ENCODE measurements at regions not wholly inside any gene's neighbourhood (a gene's known extent, or its start where the extent isn't known, plus 50 kb on each side); places are given as distances from the start of the nearest gene placed in this dataset.

DNA sequence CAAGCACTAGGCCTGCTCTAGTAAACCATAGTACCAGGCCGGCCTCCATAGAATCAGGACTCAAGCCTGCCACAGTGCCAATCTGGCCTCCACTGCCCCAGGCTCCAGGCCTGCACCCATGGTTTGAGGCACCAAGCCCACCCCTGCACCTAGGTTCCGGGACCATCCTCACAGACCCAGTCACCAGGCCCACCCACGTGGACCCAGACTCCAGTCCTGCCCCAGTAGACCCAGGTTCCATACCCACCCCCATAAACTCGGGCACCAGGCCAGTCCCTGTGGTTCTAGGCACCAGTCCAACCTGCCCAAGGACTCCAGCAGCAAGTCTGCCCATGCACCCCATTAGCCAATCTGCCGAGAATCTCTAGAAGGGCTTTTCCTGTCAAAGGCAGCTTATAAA, 501.8 kb upstream of the TMPO start:
- CTCF ChIA-PET: no interaction called here
- no peaks in the 10 kb centered on the region for H3K27me3 Mint-ChIP-seq (ENCODE audit: unreplicated experiment)
- H3K27ac Mint-ChIP-seq (ENCODE audit: unreplicated experiment): no peak overlapping the region
- intact Hi-C loops (cut with micrococcal nuclease; ENCODE audit: unreplicated experiment): no loop called here
- no peak for TF ChIP-seq CTCF (IDR thresholded peaks at IDR 0.05; ENCODE audit: unreplicated experiment)
- no peaks in the 10 kb centered on the region for H3K9me3 Mint-ChIP-seq (ENCODE audit: low read depth, unreplicated experiment)
- no peak for DNase-seq
- no peaks in the 10 kb centered on the region for H3K36me3 Mint-ChIP-seq (ENCODE audit: insufficient read depth, unreplicated experiment)
- BruUV-seq (replicated peaks): no TSS peak
- H3K4me1 Mint-ChIP-seq (ENCODE audit: low read depth, unreplicated experiment): no peaks in the 10 kb centered on the region
- no peak overlapping the region for H3K4me3 Mint-ChIP-seq (ENCODE audit: low read depth, unreplicated experiment)

- TF ChIP-seq CTCF (IDR thresholded peaks at IDR 0.05; ENCODE audit: unreplicated experiment): no peak
- H3K27me3 Mint-ChIP-seq (ENCODE audit: unreplicated experiment): no peaks in the 10 kb centered on the region
- no TSS peak for BruUV-seq (replicated peaks)
- H3K4me3 Mint-ChIP-seq (ENCODE audit: low read depth, unreplicated experiment): no peak overlapping the region
- peaks cover 3% of the 10 kb centered on the region for H3K9me3 Mint-ChIP-seq (ENCODE audit: low read depth, unreplicated experiment)
- no peaks in the 10 kb centered on the region for H3K4me1 Mint-ChIP-seq (ENCODE audit: low read depth, unreplicated experiment)
- CTCF ChIA-PET: no interaction called here
- DNase-seq: no peak
- intact Hi-C loops (cut with micrococcal nuclease; ENCODE audit: unreplicated experiment): no loop called here
- no peak overlapping the region for H3K27ac Mint-ChIP-seq (ENCODE audit: unreplicated experiment)
- H3K36me3 Mint-ChIP-seq (ENCODE audit: insufficient read depth, unreplicated experiment): no peaks in the 10 kb centered on the region
Measured at GRCh38 chr12:98018836-98019235, 496.6 kb upstream of the TMPO start.

GRCh38 chr12:98020376-98020775, 495.0 kb upstream of the TMPO start:
- CTCF ChIA-PET: no interaction called here
- no peak overlapping the region for H3K4me3 Mint-ChIP-seq (ENCODE audit: low read depth, unreplicated experiment)
- no peak overlapping the region for H3K27ac Mint-ChIP-seq (ENCODE audit: unreplicated experiment)
- intact Hi-C loops (cut with micrococcal nuclease; ENCODE audit: unreplicated experiment): no loop called here
- peaks cover 3% of the 10 kb centered on the region for H3K9me3 Mint-ChIP-seq (ENCODE audit: low read depth, unreplicated experiment)
- H3K4me1 Mint-ChIP-seq (ENCODE audit: low read depth, unreplicated experiment): no peaks in the 10 kb centered on the region
- TF ChIP-seq CTCF (IDR thresholded peaks at IDR 0.05; ENCODE audit: unreplicated experiment): no peak
- no peaks in the 10 kb centered on the region for H3K27me3 Mint-ChIP-seq (ENCODE audit: unreplicated experiment)
- DNase-seq: no peak
- H3K36me3 Mint-ChIP-seq (ENCODE audit: insufficient read depth, unreplicated experiment): no peaks in the 10 kb centered on the region
- BruUV-seq (replicated peaks): no TSS peak

DNA sequence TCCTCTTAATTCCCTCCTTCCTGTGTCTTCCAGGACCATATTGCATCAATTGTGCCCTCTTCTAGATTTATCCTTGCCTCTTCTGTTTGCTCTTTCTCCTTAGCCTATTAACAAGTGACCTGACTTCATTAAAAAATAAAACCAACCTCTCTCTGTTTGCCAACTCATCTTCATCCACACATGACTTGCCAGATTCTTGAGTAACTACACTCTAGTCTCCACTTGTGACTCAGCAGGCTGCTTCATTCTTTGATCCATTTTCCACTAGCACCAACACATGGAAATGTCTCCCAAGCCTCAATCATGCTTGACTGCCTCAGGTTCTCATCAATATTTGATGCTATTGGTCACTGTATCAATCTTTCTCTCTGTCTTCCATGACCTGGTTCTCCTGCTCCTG, 492.4 kb upstream of the TMPO start:
- CTCF ChIA-PET: interaction anchor here (0.6 kb wide), 1 partner anchor 826 kb away, joined by 3 read pairs; no protein-coding TSS in a partner anchor
- Mint-ChIP-seq H3K9me3 (ENCODE audit: low read depth, unreplicated experiment) (peaks cover 3% of the 10 kb centered on the region), H3K27me3 (ENCODE audit: unreplicated experiment) (no peaks in the 10 kb centered on the region), H3K4me1 (ENCODE audit: low read depth, unreplicated experiment) (no peaks in the 10 kb centered on the region), H3K36me3 (ENCODE audit: insufficient read depth, unreplicated experiment) (no peaks in the 10 kb centered on the region), H3K4me3 (ENCODE audit: low read depth, unreplicated experiment) (no peak overlapping the region), H3K27ac (ENCODE audit: unreplicated experiment) (no peak overlapping the region)
- intact Hi-C loops (cut with micrococcal nuclease; ENCODE audit: unreplicated experiment): no loop called here
- BruUV-seq (replicated peaks): no TSS peak
- DNase-seq: no peak
- TF ChIP-seq CTCF (IDR thresholded peaks at IDR 0.05; ENCODE audit: unreplicated experiment): no peak
